Choroid plexus epithelial cell (primary cell): ENCODE measurements at regions not wholly inside any gene's neighbourhood (a gene's known extent, or its start where the extent isn't known, plus 50 kb on each side); places are given as distances from the start of the nearest gene placed in this dataset.

Source experiments
- DNase-seq: peaks from one replicate; pipeline ENCODE4 v3.0.0-alpha.2; 2010; ENCODE audit warnings: low read depth
- H3K4me3 ChIP-seq: 2 replicates; pipeline ENCODE4 v1.5.1; 2011; ENCODE audit warnings: low read depth, mild to moderate bottlenecking, control low read depth, low read length, moderate library complexity
- CTCF ChIP-seq: conservative IDR thresholded peaks from 2 replicates; pipeline ENCODE4 v1.5.1; 2011; ENCODE audit warnings: low read depth, mild to moderate bottlenecking, control low read depth, inconsistent platforms, low read length, moderate library complexity

GRCh38 chr6:8908638-8909037 lies 473.3 kb upstream of the SLC35B3 start:
- no peak overlapping the region for H3K4me3 ChIP-seq
- TF ChIP-seq CTCF: no peak
- no peak for DNase-seq

- no peak for TF ChIP-seq CTCF
- no peak overlapping the region for H3K4me3 ChIP-seq
- no peak for DNase-seq
Observed at GRCh38 chr6:8906699-8907098, 471.4 kb upstream of the SLC35B3 start.

- no peak for DNase-seq
- TF ChIP-seq CTCF: no peak
- no peak overlapping the region for H3K4me3 ChIP-seq
Observed at GRCh38 chr6:8905757-8906156, 470.4 kb upstream of the SLC35B3 start.

GRCh38 chr6:8904754-8905153 lies 469.4 kb upstream of the SLC35B3 start:
- DNase-seq: no peak
- no peak overlapping the region for H3K4me3 ChIP-seq
- TF ChIP-seq CTCF: peak; percentile 11

GRCh38 chr6:8900056-8900455 lies 464.7 kb upstream of the SLC35B3 start:
- DNase-seq: no peak
- no peak overlapping the region for H3K4me3 ChIP-seq
- TF ChIP-seq CTCF: no peak

- TF ChIP-seq CTCF: no peak
- H3K4me3 ChIP-seq: no peak overlapping the region
- no peak for DNase-seq
Observed at GRCh38 chr6:8889514-8889913, 454.2 kb upstream of the SLC35B3 start.

- H3K4me3 ChIP-seq: no peak overlapping the region
- peak; percentile 26 for DNase-seq
- peak; percentile 42 for TF ChIP-seq CTCF
Observed at GRCh38 chr6:8888468-8888867, 453.1 kb upstream of the SLC35B3 start.
